Fibroblast of lung (primary cell): ENCODE measurements at regions not wholly inside any gene's neighbourhood (a gene's known extent, or its start where the extent isn't known, plus 50 kb on each side); places are given as distances from the start of the nearest gene placed in this dataset.
A peak's percentile ranks its signal among the peaks of the same experiment; 100 is the strongest.

ENCODE experiments used
- DNase-seq, 2 donors: peaks; one replicate each; pipeline versions ENCODE4 v3.0.0 to v3.0.0-alpha.2; 2010; ENCODE audit warnings: low read depth in 2 of 2
- H2AFZ ChIP-seq: 2 replicates; pipeline ENCODE4 v1.5.1; 2012; ENCODE audit warnings: low read length, control low read depth, inconsistent platforms
- H3K27ac ChIP-seq: 2 replicates; pipeline ENCODE4 v1.5.1; 2011; ENCODE audit warnings: low read length, control low read depth; ENCODE audit not compliant: insufficient read depth
- H3K27me3 ChIP-seq: 2 replicates; pipeline ENCODE4 v1.5.1; 2011; ENCODE audit warnings: mild to moderate bottlenecking, low read length; ENCODE audit not compliant: control insufficient read depth, insufficient read depth
- H3K36me3 ChIP-seq: 2 replicates; pipeline ENCODE4 v1.5.1; 2011; ENCODE audit warnings: low read length; ENCODE audit not compliant: control insufficient read depth, insufficient read depth
- H3K4me1 ChIP-seq: 2 replicates; pipeline ENCODE4 v1.5.1; 2011; ENCODE audit warnings: low read length; ENCODE audit not compliant: control insufficient read depth, insufficient read depth; ENCODE audit errors: extremely low read depth
- H3K4me2 ChIP-seq: 2 replicates; pipeline ENCODE4 v1.5.1; 2011; ENCODE audit warnings: low read length, control low read depth; ENCODE audit not compliant: insufficient read depth; ENCODE audit errors: extremely low read depth
- H3K4me3 ChIP-seq, 4 experiments: fragments of 200-600 bp in 1 of 4; sonication (generic) in 1 of 4; replicated peaks in 1 of 4; 2 replicates each; pipeline ENCODE4 v1.5.1; 2011 to 2016; ENCODE audit warnings: low read length in 4 of 4, low read depth in 3 of 4, mild to moderate bottlenecking in 3 of 4, control low read depth in 2 of 4, inconsistent platforms in 1 of 4, mixed read lengths in 1 of 4; ENCODE audit not compliant: insufficient read depth in 1 of 4; ENCODE audit errors: control extremely low read depth in 1 of 4
- H3K79me2 ChIP-seq: 2 replicates; pipeline ENCODE4 v1.5.1; 2012; ENCODE audit warnings: mild to moderate bottlenecking, low read length, inconsistent platforms; ENCODE audit not compliant: control insufficient read depth, insufficient read depth
- H3K9ac ChIP-seq: 2 replicates; pipeline ENCODE4 v1.5.1; 2011; ENCODE audit warnings: mild to moderate bottlenecking, low read length, control low read depth; ENCODE audit not compliant: insufficient read depth
- H3K9me3 ChIP-seq: 2 replicates; pipeline ENCODE4 v1.5.1; 2012; ENCODE audit warnings: low read depth, low read length; ENCODE audit not compliant: control insufficient read depth, insufficient read depth
- H4K20me1 ChIP-seq: 2 replicates; pipeline ENCODE4 v1.5.1; 2011; ENCODE audit warnings: low read length; ENCODE audit not compliant: control insufficient read depth, insufficient read depth; ENCODE audit errors: extremely low read depth
- EZH2 ChIP-seq: IDR thresholded peaks from 2 replicates; pipeline ENCODE4 v1.5.1; 2012; ENCODE audit warnings: low read length, control low read depth, mild to moderate bottlenecking; ENCODE audit errors: missing control alignments
- TF ChIP-seq, protein P1 (sequence below), 2 donors: IDR thresholded peaks in 1 of 2; conservative IDR thresholded peaks in 1 of 2; 1 replicate in 1 of 2; 2 replicates in 1 of 2; pipeline ENCODE4 v1.5.1; 2011 to 2012; ENCODE audit warnings: low read length in 2 of 2, control low read depth in 1 of 2, inconsistent platforms in 1 of 2, low read depth in 1 of 2, mild to moderate bottlenecking in 1 of 2

GRCh38 chrX:9308426-9308825, 156.4 kb upstream of the TBL1X start:
- Histone ChIP-seq H3K9ac (no peak overlapping the region), H3K4me1 (peaks cover 2% of the 10 kb centered on the region), H3K4me2 (no peak overlapping the region), H3K4me3 (no peak overlapping the region), H2AFZ (no peak overlapping the region), H3K27me3 (no peaks in the 10 kb centered on the region), H3K27ac (no peak overlapping the region), H3K9me3 (no peaks in the 10 kb centered on the region), H3K36me3 (no peaks in the 10 kb centered on the region), H4K20me1 (no peaks in the 10 kb centered on the region), H3K79me2 (no peaks in the 10 kb centered on the region)
- DNase-seq = no peak
- TF ChIP-seq EZH2 = no peak
- TF ChIP-seq, protein P1, sequence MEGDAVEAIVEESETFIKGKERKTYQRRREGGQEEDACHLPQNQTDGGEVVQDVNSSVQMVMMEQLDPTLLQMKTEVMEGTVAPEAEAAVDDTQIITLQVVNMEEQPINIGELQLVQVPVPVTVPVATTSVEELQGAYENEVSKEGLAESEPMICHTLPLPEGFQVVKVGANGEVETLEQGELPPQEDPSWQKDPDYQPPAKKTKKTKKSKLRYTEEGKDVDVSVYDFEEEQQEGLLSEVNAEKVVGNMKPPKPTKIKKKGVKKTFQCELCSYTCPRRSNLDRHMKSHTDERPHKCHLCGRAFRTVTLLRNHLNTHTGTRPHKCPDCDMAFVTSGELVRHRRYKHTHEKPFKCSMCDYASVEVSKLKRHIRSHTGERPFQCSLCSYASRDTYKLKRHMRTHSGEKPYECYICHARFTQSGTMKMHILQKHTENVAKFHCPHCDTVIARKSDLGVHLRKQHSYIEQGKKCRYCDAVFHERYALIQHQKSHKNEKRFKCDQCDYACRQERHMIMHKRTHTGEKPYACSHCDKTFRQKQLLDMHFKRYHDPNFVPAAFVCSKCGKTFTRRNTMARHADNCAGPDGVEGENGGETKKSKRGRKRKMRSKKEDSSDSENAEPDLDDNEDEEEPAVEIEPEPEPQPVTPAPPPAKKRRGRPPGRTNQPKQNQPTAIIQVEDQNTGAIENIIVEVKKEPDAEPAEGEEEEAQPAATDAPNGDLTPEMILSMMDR (conservative IDR thresholded peaks at IDR 0.05 in 1 of 2, IDR thresholded peaks at IDR 0.05 in 1 of 2; ENCODE audit: low read depth in 1 of 2, low read length in 2 of 2) = no peak

GRCh38 chrX:9310616-9311015, 154.2 kb upstream of the TBL1X start:
- no peaks in the 10 kb centered on the region for H3K79me2 ChIP-seq
- no peaks in the 10 kb centered on the region for H3K27me3 ChIP-seq
- no peaks in the 10 kb centered on the region for H3K36me3 ChIP-seq
- H2AFZ ChIP-seq = no peak overlapping the region
- no peak overlapping the region for H3K4me2 ChIP-seq
- no peak overlapping the region for H3K9ac ChIP-seq
- no peaks in the 10 kb centered on the region for H4K20me1 ChIP-seq
- no peaks in the 10 kb centered on the region for H3K9me3 ChIP-seq
- no peak overlapping the region for H3K27ac ChIP-seq
- no peak overlapping the region for H3K4me3 ChIP-seq
- DNase-seq = peak in 1 of 2 donors; percentile 67
- TF ChIP-seq, protein P1 (conservative IDR thresholded peaks at IDR 0.05 in 1 of 2, IDR thresholded peaks at IDR 0.05 in 1 of 2; ENCODE audit: low read depth in 1 of 2, low read length in 2 of 2) = no peak
- no peak for TF ChIP-seq EZH2
- peaks cover 2% of the 10 kb centered on the region for H3K4me1 ChIP-seq

DNA sequence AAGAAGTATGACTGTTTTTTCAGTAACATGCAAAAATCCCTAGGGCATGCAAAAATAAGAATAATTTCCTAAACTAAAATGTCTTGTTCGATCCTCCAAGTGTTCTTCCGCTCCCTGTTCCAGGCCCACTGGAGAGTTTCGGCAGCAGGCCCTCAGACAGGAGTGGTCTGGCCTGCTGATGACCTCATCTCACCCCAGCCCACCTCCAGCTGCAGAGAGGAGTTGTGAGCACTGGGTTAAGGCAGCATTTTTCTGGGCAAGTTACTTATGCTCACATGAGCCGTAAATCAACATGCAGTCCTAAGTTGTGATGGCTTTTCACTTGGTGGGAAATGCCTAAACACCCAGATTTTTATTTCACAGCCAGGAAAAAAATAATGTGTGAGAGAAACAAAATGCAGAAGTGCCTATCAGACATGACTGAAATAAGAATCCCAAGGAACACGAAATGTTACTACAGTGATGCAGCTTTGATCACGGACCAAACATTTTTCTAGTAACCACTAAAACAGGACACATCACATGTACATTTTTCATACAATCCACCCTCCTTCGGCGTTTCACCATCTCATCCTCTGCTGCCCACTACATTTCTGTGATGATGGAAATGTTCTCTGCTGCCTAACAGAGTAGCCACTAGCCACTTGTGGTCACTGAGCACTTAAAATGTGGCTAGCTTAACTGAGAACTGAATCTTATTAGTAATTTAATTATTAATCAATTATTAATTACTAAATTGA, 153.3 kb upstream of the TBL1X start:
- H3K36me3 ChIP-seq = no peaks in the 10 kb centered on the region
- no peaks in the 10 kb centered on the region for H4K20me1 ChIP-seq
- no peak overlapping the region for H2AFZ ChIP-seq
- H3K27me3 ChIP-seq = no peaks in the 10 kb centered on the region
- DNase-seq = peak in 1 of 2 donors; percentile 16
- H3K4me3 ChIP-seq = no peak overlapping the region
- H3K9ac ChIP-seq = no peak overlapping the region
- no peak overlapping the region for H3K27ac ChIP-seq
- H3K79me2 ChIP-seq = no peaks in the 10 kb centered on the region
- H3K4me1 ChIP-seq = peaks cover 2% of the 10 kb centered on the region
- no peaks in the 10 kb centered on the region for H3K9me3 ChIP-seq
- TF ChIP-seq, protein P1 (conservative IDR thresholded peaks at IDR 0.05 in 1 of 2, IDR thresholded peaks at IDR 0.05 in 1 of 2; ENCODE audit: low read depth in 1 of 2, low read length in 2 of 2) = no peak
- TF ChIP-seq EZH2 = no peak
- no peak overlapping the region for H3K4me2 ChIP-seq
